ENCODE measurements at regions not wholly inside any gene's neighbourhood (a gene's known extent, or its start where the extent isn't known, plus 50 kb on each side); places are given as distances from the start of the nearest gene placed in this dataset.

DNA sequence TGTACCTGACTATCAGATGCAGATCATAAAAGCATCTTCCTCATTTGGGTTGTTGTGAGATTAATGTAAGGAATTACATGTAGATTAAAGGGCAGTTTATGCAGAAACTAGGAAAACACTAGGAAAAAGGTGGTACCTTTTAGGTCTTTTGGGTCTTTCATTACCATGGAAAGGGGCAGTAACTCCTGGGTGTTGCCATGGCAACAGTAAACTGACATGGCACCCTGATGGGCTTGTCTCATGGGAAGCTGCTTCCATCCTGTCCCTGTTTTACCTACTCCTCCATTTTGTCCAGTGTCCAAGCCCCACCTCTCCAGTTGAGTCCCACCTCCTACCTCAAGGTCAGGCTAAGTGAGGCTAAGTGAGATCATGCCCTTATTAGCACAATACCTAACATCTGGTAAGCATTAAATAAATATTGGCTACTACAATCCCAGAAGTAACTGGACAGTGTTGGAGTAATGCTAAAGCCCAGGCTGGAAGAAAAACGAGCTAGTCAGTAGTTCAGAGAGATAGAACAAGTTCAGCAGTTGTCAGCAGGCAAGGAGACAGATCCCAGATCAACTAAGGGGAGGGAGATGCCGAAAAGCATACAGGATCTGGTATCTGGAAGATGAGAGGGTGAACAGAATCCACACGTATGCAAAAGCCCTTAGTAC is 240.0 kb upstream of the AUTS2 start:
- no peaks in the 10 kb centered on the region for H3K4me1 ChIP-seq (ENCODE audit: insufficient read depth, low read length)

DNA sequence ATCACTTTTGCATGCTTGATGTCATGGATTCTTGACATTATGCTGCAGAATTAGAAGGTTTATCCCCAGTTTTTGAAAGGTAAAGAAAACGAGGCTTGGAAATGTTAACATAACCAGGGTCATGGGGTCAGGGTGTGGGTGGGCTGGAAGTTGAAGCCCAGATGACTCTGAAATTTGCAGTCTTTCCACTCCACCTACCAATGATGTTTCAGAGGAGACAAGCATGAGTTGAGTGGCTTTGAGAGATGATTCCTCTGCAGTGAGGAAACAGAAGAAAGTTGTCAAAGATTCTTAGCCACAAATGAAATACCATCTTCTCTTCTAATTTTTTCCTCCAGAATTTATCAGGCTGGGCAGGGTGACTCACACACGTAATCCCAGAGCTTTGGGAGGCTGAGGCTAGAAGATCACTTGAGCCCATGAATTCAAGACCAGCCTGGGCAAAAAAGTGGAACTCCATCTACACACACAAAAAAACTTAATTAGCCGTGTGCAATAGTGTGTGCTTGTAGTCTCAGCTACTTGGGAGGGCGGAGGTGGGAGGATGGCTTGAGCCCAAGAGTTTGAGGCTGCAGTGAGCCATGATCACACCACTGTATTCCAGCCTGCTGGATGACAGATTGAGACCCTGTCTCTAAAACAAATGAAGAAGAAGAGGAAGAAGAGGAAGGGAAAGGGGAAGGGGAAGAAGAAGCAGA is 239.1 kb upstream of the AUTS2 start:
- no peak overlapping the region for H3K9ac ChIP-seq (ENCODE audit: low read depth, low read length)
- no peak overlapping the region for H3K27ac ChIP-seq (ENCODE audit: low read depth, low read length)
- no peak overlapping the region for H3K4me3 ChIP-seq (ENCODE audit: low read length)
- 88% methylated on average over 4 of the region's 4 CpGs for WGBS
- no peaks in the 10 kb centered on the region for H3K27me3 ChIP-seq (ENCODE audit: insufficient read depth, low read length)
- no peaks in the 10 kb centered on the region for H3K4me1 ChIP-seq (ENCODE audit: insufficient read depth, low read length)
- H3K36me3 ChIP-seq (ENCODE audit: insufficient read depth, low read length) = no peaks in the 10 kb centered on the region
- no peaks in the 10 kb centered on the region for H3K9me3 ChIP-seq (ENCODE audit: insufficient read depth, low read depth, low read length)

More for the DNA sequence above, 240.0 kb upstream of the AUTS2 start:
- Histone ChIP-seq H3K9ac (ENCODE audit: low read depth, low read length) (no peak overlapping the region), H3K4me3 (ENCODE audit: low read length) (no peak overlapping the region), H3K27ac (ENCODE audit: low read depth, low read length) (no peak overlapping the region), H3K36me3 (ENCODE audit: insufficient read depth, low read length) (no peaks in the 10 kb centered on the region), H3K9me3 (ENCODE audit: insufficient read depth, low read depth, low read length) (no peaks in the 10 kb centered on the region), H3K27me3 (ENCODE audit: insufficient read depth, low read length) (no peaks in the 10 kb centered on the region)
- WGBS = 88% methylated on average over 2 of the region's 3 CpGs

DNA sequence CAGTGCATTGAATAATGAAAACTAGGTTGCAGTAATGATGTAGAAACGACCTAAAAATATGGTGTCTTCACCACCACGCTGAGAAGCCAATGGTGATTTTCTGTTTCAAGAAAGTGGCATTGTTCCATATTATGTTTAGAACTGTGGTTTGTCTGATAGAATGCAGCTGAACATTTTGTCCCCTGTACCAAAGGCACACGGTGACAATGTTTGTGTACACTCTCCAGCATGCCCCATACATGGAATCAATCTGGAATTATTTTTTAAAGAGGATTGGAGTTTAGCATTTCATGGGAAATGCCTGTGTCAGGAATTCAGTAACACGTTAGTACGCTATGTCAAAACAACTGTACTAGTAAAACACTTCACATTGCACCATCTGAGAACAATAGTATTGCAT is 237.4 kb upstream of the AUTS2 start:
- no peaks in the 10 kb centered on the region for H3K4me1 ChIP-seq (ENCODE audit: insufficient read depth, low read length)
- WGBS = 93% methylated on average over 5 of the region's 5 CpGs

DNA sequence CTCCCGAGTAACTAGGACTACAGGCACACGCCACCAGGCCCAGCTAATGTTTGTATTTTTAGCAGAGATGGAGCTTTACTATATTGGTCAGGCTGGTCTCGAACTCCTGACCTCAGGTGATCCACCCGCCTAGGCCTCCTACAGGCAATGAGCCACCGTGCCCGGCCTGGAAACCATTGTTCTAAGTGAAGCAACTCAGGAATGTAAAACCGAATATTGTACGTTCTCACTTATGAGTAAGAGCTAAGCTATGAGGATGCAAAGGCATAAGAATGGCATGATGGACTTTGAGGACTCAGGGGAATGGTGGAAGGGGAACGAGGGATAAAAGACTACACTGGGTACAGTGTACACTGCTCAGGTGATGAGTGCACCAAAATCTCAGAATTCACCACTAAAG is 235.1 kb upstream of the AUTS2 start:
- Histone ChIP-seq H3K27ac (ENCODE audit: low read depth, low read length) (no peak overlapping the region), H3K9ac (ENCODE audit: low read depth, low read length) (no peak overlapping the region), H3K9me3 (ENCODE audit: insufficient read depth, low read depth, low read length) (no peaks in the 10 kb centered on the region), H3K4me1 (ENCODE audit: insufficient read depth, low read length) (no peaks in the 10 kb centered on the region), H3K36me3 (ENCODE audit: insufficient read depth, low read length) (no peaks in the 10 kb centered on the region), H3K4me3 (ENCODE audit: low read length) (no peak overlapping the region), H3K27me3 (ENCODE audit: insufficient read depth, low read length) (no peaks in the 10 kb centered on the region)
- WGBS = 93% methylated on average over 9 of the region's 9 CpGs

More for the DNA sequence above, 237.4 kb upstream of the AUTS2 start:
- no peak overlapping the region for H3K4me3 ChIP-seq (ENCODE audit: low read length)
- H3K9me3 ChIP-seq (ENCODE audit: insufficient read depth, low read depth, low read length) = no peaks in the 10 kb centered on the region
- no peak overlapping the region for H3K27ac ChIP-seq (ENCODE audit: low read depth, low read length)
- H3K36me3 ChIP-seq (ENCODE audit: insufficient read depth, low read length) = no peaks in the 10 kb centered on the region
- no peaks in the 10 kb centered on the region for H3K27me3 ChIP-seq (ENCODE audit: insufficient read depth, low read length)
- H3K9ac ChIP-seq (ENCODE audit: low read depth, low read length) = no peak overlapping the region

DNA sequence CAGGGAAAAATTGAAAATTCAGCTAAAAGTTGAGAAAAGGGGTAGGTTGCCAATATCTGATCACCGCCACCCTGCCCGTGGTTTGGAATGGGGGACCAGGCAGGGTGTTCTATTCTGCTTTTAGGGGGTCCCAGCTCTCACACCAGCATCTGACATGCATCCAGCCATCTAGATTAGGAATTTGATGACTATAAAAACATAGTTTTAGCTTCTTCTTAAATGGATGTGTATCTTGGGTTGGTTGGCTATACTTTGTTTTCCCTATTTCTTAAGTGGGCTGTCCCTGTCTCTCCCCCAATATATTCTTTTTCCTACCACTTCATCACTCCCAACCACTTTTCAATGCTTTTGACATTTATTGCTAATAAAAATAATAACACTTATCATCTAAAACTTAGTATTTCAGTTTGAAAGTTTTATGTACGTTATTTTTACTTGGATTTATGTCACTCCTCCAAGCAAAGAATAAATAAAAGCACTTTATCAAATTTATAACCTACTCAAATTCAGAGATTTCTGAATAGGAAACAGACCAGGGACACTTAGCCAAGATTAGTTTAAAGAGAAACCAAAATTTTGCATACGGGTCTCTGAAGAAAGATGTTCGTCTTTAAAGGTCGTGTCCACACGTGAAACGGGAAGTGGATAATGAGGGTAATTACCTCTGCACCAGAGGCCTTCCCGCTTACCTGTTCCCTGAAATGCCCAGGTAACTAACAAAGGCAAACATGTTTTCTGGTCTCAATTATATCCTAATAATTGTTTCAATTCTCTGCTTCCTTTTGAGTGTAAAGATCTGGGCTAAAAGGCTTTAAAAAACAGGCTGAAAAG is 233.2 kb upstream of the AUTS2 start:
- no peak overlapping the region for H3K27ac ChIP-seq (ENCODE audit: low read depth, low read length)
- no peaks in the 10 kb centered on the region for H3K9me3 ChIP-seq (ENCODE audit: insufficient read depth, low read depth, low read length)
- WGBS = 96% methylated on average over 8 of the region's 9 CpGs

DNA sequence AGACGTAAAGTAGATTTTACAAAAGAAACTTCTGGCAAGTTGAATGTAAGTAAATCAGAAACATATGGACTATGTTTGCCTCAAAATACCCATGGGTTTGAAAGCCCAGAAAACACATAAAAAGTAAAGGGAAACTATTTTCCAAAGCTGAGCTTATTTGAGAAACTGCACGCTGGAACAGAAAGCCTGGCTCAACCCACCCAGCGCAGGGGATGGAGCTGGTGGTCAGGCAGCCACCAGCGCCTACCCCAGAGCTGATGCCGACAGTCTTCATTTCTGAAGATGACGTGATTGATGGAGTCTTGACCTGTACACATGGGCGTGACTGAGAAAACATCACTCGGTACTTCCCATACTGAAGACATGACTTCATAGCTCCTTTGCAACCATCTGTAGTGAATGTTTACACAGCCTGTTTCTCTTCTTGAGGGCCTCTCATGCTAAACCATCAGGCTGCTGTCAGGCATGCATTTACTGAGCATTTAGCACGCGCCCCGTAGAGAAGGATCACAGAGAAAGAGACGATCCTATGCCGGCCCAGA is 232.6 kb upstream of the AUTS2 start:
- no peak overlapping the region for H3K4me3 ChIP-seq (ENCODE audit: low read length)

More for the DNA sequence above, 233.2 kb upstream of the AUTS2 start:
- H3K9ac ChIP-seq (ENCODE audit: low read depth, low read length) = no peak overlapping the region
- H3K4me1 ChIP-seq (ENCODE audit: insufficient read depth, low read length) = no peaks in the 10 kb centered on the region
- no peaks in the 10 kb centered on the region for H3K27me3 ChIP-seq (ENCODE audit: insufficient read depth, low read length)
- H3K36me3 ChIP-seq (ENCODE audit: insufficient read depth, low read length) = no peaks in the 10 kb centered on the region
- H3K4me3 ChIP-seq (ENCODE audit: low read length) = no peak overlapping the region

DNA sequence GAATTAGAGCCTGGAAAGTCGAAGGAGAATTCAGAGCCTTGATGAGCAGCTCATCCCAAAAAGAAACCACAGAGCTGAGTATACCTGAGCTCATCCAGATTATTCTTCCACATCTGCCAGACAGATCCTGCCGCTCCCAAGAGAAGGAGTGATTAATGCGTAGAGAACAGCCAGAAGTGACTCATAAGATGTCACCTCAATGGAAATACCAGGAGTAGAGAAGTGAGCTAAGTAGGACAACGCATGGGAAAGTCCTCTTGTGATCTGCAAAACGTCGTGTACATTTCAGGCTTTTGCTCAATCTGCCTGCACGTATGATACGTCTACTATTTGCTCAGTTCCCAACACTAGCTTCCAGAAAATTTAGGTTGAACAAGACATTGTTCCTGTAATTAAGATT is 230.5 kb upstream of the AUTS2 start:
- no peak overlapping the region for H3K9ac ChIP-seq (ENCODE audit: low read depth, low read length)
- 87% methylated on average over 7 of the region's 8 CpGs for WGBS
- no peaks in the 10 kb centered on the region for H3K9me3 ChIP-seq (ENCODE audit: insufficient read depth, low read depth, low read length)
- H3K27ac ChIP-seq (ENCODE audit: low read depth, low read length) = no peak overlapping the region
- no peak overlapping the region for H3K4me3 ChIP-seq (ENCODE audit: low read length)
- H3K27me3 ChIP-seq (ENCODE audit: insufficient read depth, low read length) = no peaks in the 10 kb centered on the region
- no peaks in the 10 kb centered on the region for H3K4me1 ChIP-seq (ENCODE audit: insufficient read depth, low read length)
- no peaks in the 10 kb centered on the region for H3K36me3 ChIP-seq (ENCODE audit: insufficient read depth, low read length)

More for the DNA sequence above, 232.6 kb upstream of the AUTS2 start:
- Histone ChIP-seq H3K27me3 (ENCODE audit: insufficient read depth, low read length) (no peaks in the 10 kb centered on the region), H3K27ac (ENCODE audit: low read depth, low read length) (no peak overlapping the region), H3K9me3 (ENCODE audit: insufficient read depth, low read depth, low read length) (no peaks in the 10 kb centered on the region), H3K4me1 (ENCODE audit: insufficient read depth, low read length) (no peaks in the 10 kb centered on the region), H3K36me3 (ENCODE audit: insufficient read depth, low read length) (no peaks in the 10 kb centered on the region), H3K9ac (ENCODE audit: low read depth, low read length) (no peak overlapping the region)
- WGBS = 83% methylated on average over 13 of the region's 13 CpGs

DNA sequence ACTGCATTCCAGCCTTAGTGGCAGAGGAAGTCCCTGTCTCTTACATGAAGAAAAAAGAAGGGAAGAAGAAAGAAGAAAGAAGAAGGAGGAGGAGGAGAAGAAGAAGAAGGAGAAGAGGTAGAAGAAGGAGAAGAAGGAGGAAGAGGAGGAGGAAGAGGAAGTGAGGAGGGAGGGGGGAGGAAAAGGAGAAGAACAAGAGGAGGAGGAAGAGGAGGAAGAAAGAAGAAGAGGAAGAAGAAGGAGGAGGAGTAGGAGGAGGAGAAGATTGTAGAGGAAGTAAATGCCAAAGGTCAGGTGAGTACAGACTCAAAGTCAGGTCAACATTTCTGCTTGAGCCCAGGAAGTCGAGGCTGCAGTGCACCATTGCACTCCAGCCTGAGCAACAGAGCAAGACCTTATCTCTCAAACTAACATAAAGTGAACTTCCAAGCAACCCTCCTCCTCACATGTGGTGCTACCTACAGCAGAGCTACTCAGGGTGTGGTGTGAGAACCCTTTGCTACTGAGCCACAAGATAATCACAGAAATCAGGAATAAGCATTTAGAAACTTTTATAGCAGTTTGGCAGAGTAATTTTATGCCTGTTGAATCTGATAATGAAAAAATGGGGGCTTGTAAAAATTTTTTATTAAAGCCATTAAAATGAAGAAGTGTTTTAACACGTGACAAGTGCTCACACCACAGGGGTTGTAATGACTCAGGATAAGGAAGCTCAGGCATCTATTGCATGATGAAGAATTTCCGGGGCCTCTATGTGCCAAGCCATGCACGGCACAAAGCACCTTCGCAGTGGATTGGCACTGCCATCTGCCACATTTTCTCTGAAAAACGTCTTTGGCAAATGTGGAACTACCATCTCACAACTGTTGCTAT is 224.9 kb upstream of the AUTS2 start:
- Histone ChIP-seq H3K9ac (ENCODE audit: low read depth, low read length) (no peak overlapping the region), H3K27me3 (ENCODE audit: insufficient read depth, low read length) (no peaks in the 10 kb centered on the region), H3K36me3 (ENCODE audit: insufficient read depth, low read length) (no peaks in the 10 kb centered on the region), H3K27ac (ENCODE audit: low read depth, low read length) (no peak overlapping the region), H3K9me3 (ENCODE audit: insufficient read depth, low read depth, low read length) (no peaks in the 10 kb centered on the region), H3K4me1 (ENCODE audit: insufficient read depth, low read length) (no peaks in the 10 kb centered on the region), H3K4me3 (ENCODE audit: low read length) (no peak overlapping the region)
- 75% methylated on average over 6 of the region's 6 CpGs for WGBS

DNA sequence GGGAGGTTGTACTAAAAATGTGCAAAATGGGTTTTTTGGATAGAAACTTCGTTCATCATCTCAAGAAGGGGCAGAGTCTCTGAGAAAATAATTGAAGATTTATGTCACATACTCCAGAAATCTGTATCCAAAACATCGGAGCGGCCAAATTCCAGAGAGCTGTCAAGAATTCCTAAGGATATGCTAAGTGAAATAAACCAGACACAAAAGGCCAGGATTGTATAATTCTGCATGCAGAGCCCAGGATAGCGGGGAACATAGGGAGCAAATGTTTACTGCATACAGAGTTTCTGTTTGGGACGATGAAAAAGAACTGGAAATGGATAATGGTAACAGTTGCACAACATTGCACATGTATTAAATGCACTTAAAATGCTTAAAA is 224.2 kb upstream of the AUTS2 start:
- 91% methylated on average over 4 of the region's 5 CpGs for WGBS
- no peak overlapping the region for H3K9ac ChIP-seq (ENCODE audit: low read depth, low read length)
- H3K27ac ChIP-seq (ENCODE audit: low read depth, low read length) = no peak overlapping the region
- no peaks in the 10 kb centered on the region for H3K9me3 ChIP-seq (ENCODE audit: insufficient read depth, low read depth, low read length)
- no peaks in the 10 kb centered on the region for H3K36me3 ChIP-seq (ENCODE audit: insufficient read depth, low read length)
- H3K4me3 ChIP-seq (ENCODE audit: low read length) = no peak overlapping the region
- no peaks in the 10 kb centered on the region for H3K27me3 ChIP-seq (ENCODE audit: insufficient read depth, low read length)
- no peaks in the 10 kb centered on the region for H3K4me1 ChIP-seq (ENCODE audit: insufficient read depth, low read length)

DNA sequence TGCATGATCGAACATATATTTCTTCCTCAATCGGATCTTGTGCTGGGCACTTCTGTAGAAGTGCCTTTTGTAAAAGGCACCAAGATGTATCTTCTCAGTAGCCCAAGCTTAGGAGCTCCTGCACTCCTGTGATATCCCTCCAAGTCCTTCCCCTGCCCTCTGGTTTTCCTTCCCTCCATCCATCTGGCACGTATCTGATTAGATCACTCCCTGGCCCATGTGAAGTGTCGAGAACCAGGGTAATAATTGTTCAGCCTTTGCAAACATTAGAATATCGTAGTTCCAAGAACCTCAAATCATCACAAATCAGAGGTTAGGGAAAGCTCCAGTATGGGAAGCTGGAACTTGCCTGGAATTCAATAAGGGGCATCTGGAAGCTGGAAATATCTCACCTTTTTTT is 221.1 kb upstream of the AUTS2 start:
- Histone ChIP-seq H3K36me3 (ENCODE audit: insufficient read depth, low read length) (no peaks in the 10 kb centered on the region), H3K4me1 (ENCODE audit: insufficient read depth, low read length) (no peaks in the 10 kb centered on the region), H3K27ac (ENCODE audit: low read depth, low read length) (no peak overlapping the region), H3K4me3 (ENCODE audit: low read length) (no peak overlapping the region), H3K9ac (ENCODE audit: low read depth, low read length) (no peak overlapping the region), H3K9me3 (ENCODE audit: insufficient read depth, low read depth, low read length) (no peaks in the 10 kb centered on the region), H3K27me3 (ENCODE audit: insufficient read depth, low read length) (no peaks in the 10 kb centered on the region)
- 96% methylated on average over 5 of the region's 5 CpGs for WGBS
